H1 (cell line): ENCODE measurements at regions not wholly inside any gene's neighbourhood (a gene's known extent, or its start where the extent isn't known, plus 50 kb on each side); places are given as distances from the start of the nearest gene placed in this dataset.
A peak's percentile ranks its signal among the peaks of the same experiment; 100 is the strongest.

Source experiments
- CTCF ChIA-PET: fragments of 300-600 bp; sonication (Branson Sonifier 250); formaldehyde crosslinking; loops from one replicate; lab custom pipeline; 2021; ENCODE audit not compliant: partially characterized antibody; lab: Charles Lee
- POLR2A ChIA-PET: fragments of 300-600 bp; sonication (Branson Sonifier 250); formaldehyde crosslinking; loops from one replicate; lab custom pipeline; 2021; ENCODE audit warnings: inconsistent platforms; ENCODE audit not compliant: partially characterized antibody; lab: Charles Lee
- DNase-seq, 2 experiments: peaks; one replicate each; pipeline versions ENCODE4 v3.0.0 to v3.0.0-alpha.2; 2010 to 2022; ENCODE audit warnings: low spot score in 2 of 2, low read depth in 1 of 2, mixed read lengths in 1 of 2
- FAIRE-seq: peaks from 2 replicates; lab custom pipeline; 2011; peaks lifted over from hg19 to GRCh38; lab: Jason Lieb, UNC
- H2AFZ ChIP-seq: 2 replicates; pipeline ENCODE4 v1.8.1; 2012; ENCODE audit warnings: low read length, inconsistent platforms
- H2AK5ac ChIP-seq: 2 replicates; pipeline ENCODE4 v1.6.1; 2013; ENCODE audit warnings: low read depth, low read length
- H2BK120ac ChIP-seq: replicated peaks from 2 replicates; pipeline ENCODE3; 2013; ENCODE audit warnings: low read depth, low read length, inconsistent platforms
- H2BK12ac ChIP-seq: 2 replicates; pipeline ENCODE4 v1.6.1; 2013; ENCODE audit warnings: low read depth, low read length
- H2BK15ac ChIP-seq: 2 replicates; pipeline ENCODE4 v1.6.1; 2013; ENCODE audit warnings: low read length
- H2BK20ac ChIP-seq: 2 replicates; pipeline ENCODE4 v1.6.1; 2013; ENCODE audit warnings: low read length
- H2BK5ac ChIP-seq: 2 replicates; pipeline ENCODE4 v1.6.1; 2013; ENCODE audit warnings: low read depth, low read length
- H3K14ac ChIP-seq: 2 replicates; pipeline ENCODE4 v1.6.1; 2013; ENCODE audit warnings: inconsistent platforms; ENCODE audit not compliant: insufficient read length
- H3K18ac ChIP-seq: 2 replicates; pipeline ENCODE4 v1.6.1; 2013; ENCODE audit warnings: low read length; ENCODE audit errors: extremely low read depth
- H3K23ac ChIP-seq: 2 replicates; pipeline ENCODE4 v1.6.1; 2013; ENCODE audit warnings: inconsistent platforms; ENCODE audit not compliant: insufficient read length
- H3K23me2 ChIP-seq: 2 replicates; pipeline ENCODE4 v1.6.1; 2013; ENCODE audit warnings: low read depth, low read length
- H3K27ac ChIP-seq: 2 replicates; pipeline ENCODE4 v1.6.1; 2011; ENCODE audit warnings: low read depth, low read length, inconsistent platforms
- H3K27me3 ChIP-seq, 4 experiments: replicated peaks in 1 of 4; 1 replicate in 1 of 4; 2 replicates in 3 of 4; pipeline versions ENCODE4 v1.6.1 to v1.8.1; 2011 to 2013; ENCODE audit warnings: low read length in 3 of 4, mild to moderate bottlenecking in 3 of 4, inconsistent platforms in 2 of 4, mixed read lengths in 2 of 4, moderate library complexity in 1 of 4; ENCODE audit not compliant: control insufficient read depth in 3 of 4, insufficient read depth in 3 of 4; ENCODE audit errors: extremely low read depth in 1 of 4
- H3K36me3 ChIP-seq, 4 experiments: 2 replicates each; pipeline versions ENCODE4 v1.6.1 to v1.8.1; 2011 to 2013; ENCODE audit warnings: mild to moderate bottlenecking in 4 of 4, low read length in 3 of 4, moderate library complexity in 2 of 4, control low read depth in 1 of 4, inconsistent platforms in 1 of 4; ENCODE audit not compliant: insufficient read depth in 4 of 4, control insufficient read depth in 2 of 4
- H3K4ac ChIP-seq: replicated peaks from 2 replicates; pipeline ENCODE3; 2013; ENCODE audit warnings: low read length, low read depth, mixed read lengths, inconsistent platforms; ENCODE audit not compliant: insufficient read length
- H3K4me1 ChIP-seq, 4 experiments: replicated peaks in 1 of 4; 1 replicate in 1 of 4; 2 replicates in 3 of 4; pipeline versions ENCODE4 v1.6.1 to v1.8.1; 2011 to 2013; ENCODE audit warnings: low read length in 3 of 4, inconsistent platforms in 2 of 4, mixed read lengths in 1 of 4; ENCODE audit not compliant: insufficient read depth in 4 of 4, control insufficient read depth in 3 of 4
- H3K4me2 ChIP-seq, 2 experiments: 2 replicates each; pipeline versions ENCODE4 v1.6.1 to v1.8.1; 2011 to 2013; ENCODE audit warnings: low read depth in 2 of 2, low read length in 2 of 2, control low read depth in 1 of 2, inconsistent platforms in 1 of 2, mild to moderate bottlenecking in 1 of 2; ENCODE audit not compliant: insufficient read depth in 1 of 2
- H3K4me3 ChIP-seq, 4 experiments: fragments of 200-600, 300-600 bp in 1 of 4; sonication (generic), shearing (Covaris generic), sonication (Bioruptor Twin) in 1 of 4; 2 replicates each; pipeline versions ENCODE4 v1.5.1 to v1.8.1; 2011 to 2016; ENCODE audit warnings: low read length in 4 of 4, low read depth in 3 of 4, control low read depth in 2 of 4, inconsistent platforms in 2 of 4, mild to moderate bottlenecking in 2 of 4, mixed read lengths in 1 of 4, moderate library complexity in 1 of 4; ENCODE audit not compliant: insufficient read depth in 2 of 4; ENCODE audit errors: extremely low read depth in 1 of 4
- H3K56ac ChIP-seq: replicated peaks from 2 replicates; pipeline ENCODE3; 2013; ENCODE audit warnings: low read depth, mild to moderate bottlenecking, mixed read lengths, low read length, inconsistent platforms; ENCODE audit not compliant: insufficient read length
- H3K79me1 ChIP-seq: 2 replicates; pipeline ENCODE4 v1.6.1; 2013; ENCODE audit warnings: low read depth, low read length, control low read depth
- H3K79me2 ChIP-seq, 2 experiments: 2 replicates each; pipeline versions ENCODE4 v1.6.1 to v1.8.1; 2012 to 2013; ENCODE audit warnings: low read length in 2 of 2, mild to moderate bottlenecking in 2 of 2, inconsistent platforms in 1 of 2; ENCODE audit not compliant: insufficient read depth in 2 of 2, control insufficient read depth in 1 of 2
- H3K9ac ChIP-seq, 4 experiments: replicated peaks in 1 of 4; 1 replicate in 1 of 4; 2 replicates in 3 of 4; pipeline versions ENCODE4 v1.6.1 to v1.8.1; 2011 to 2013; ENCODE audit warnings: low read depth in 3 of 4, low read length in 3 of 4, control low read depth in 2 of 4, mild to moderate bottlenecking in 2 of 4, moderate library complexity in 2 of 4, inconsistent platforms in 1 of 4; ENCODE audit errors: extremely low read depth in 1 of 4
- H3K9me3 ChIP-seq, 2 experiments: 2 replicates each; pipeline versions ENCODE4 v1.6.1 to v1.8.1; 2012 to 2013; ENCODE audit warnings: mild to moderate bottlenecking in 2 of 2, moderate library complexity in 2 of 2, control low read depth in 1 of 2, inconsistent platforms in 1 of 2, low read depth in 1 of 2, low read length in 1 of 2, mixed read lengths in 1 of 2; ENCODE audit not compliant: insufficient read depth in 2 of 2
- H4K20me1 ChIP-seq, 2 experiments: replicated peaks in 1 of 2; 2 replicates each; pipeline versions ENCODE3 to v1.8.1; 2011 to 2013; ENCODE audit warnings: inconsistent platforms in 2 of 2, low read length in 2 of 2, mild to moderate bottlenecking in 1 of 2; ENCODE audit not compliant: insufficient read depth in 2 of 2, control insufficient read depth in 1 of 2
- H4K5ac ChIP-seq: 2 replicates; pipeline ENCODE4 v1.6.1; 2013; ENCODE audit warnings: low read length, low read depth, mixed read lengths, inconsistent platforms; ENCODE audit not compliant: insufficient read length
- H4K8ac ChIP-seq: 2 replicates; pipeline ENCODE4 v1.8.0; 2013; ENCODE audit warnings: mild to moderate bottlenecking, moderate library complexity, low read length, inconsistent platforms; ENCODE audit not compliant: insufficient read depth; ENCODE audit errors: extremely low read depth
- H4K91ac ChIP-seq: replicated peaks from 2 replicates; pipeline ENCODE3; 2013; ENCODE audit warnings: low read length, mixed read lengths, inconsistent platforms; ENCODE audit not compliant: insufficient read length
- CEBPB ChIP-seq: IDR thresholded peaks from 2 replicates; pipeline ENCODE4 v1.6.1; 2012; ENCODE audit warnings: low read depth, low read length
- CREB1 ChIP-seq: IDR thresholded peaks from 2 replicates; pipeline ENCODE4 v1.6.1; 2012; ENCODE audit warnings: inconsistent platforms
- MAFK ChIP-seq: IDR thresholded peaks from 2 replicates; pipeline ENCODE4 v1.6.1; 2012; ENCODE audit warnings: low read depth, mild to moderate bottlenecking, improper control_type of control experiment, low read length
- SP4 ChIP-seq: IDR thresholded peaks from 2 replicates; pipeline ENCODE4 v1.6.1; 2012; ENCODE audit warnings: low read length, inconsistent platforms
- WGBS, 2 experiments: shearing (Covaris generic) in 1 of 2; methylation state at CpG; one replicate each; pipeline versions ENCODE4 v1.1.6 to v1.1.7; 2013 to 2015; ENCODE audit warnings: low lambda C conversion rate in 2 of 2, mixed read lengths in 2 of 2, inconsistent platforms in 1 of 2, low coverage in 1 of 2, missing lambda C conversion rate in 1 of 2; ENCODE audit not compliant: insufficient replicate concordance in 2 of 2, insufficient coverage in 1 of 2, insufficient read length in 1 of 2; ENCODE audit errors: extremely low coverage in 1 of 2, missing lambda C conversion rate in 1 of 2; 5-methylcytosine and 5-hydroxymethylcytosine counted together

- no peak overlapping the region for H2AK5ac ChIP-seq
- H3K9me3 ChIP-seq: no peaks in the 10 kb centered on the region
- H3K79me2 ChIP-seq: no peaks in the 10 kb centered on the region
- no peak overlapping the region for H3K56ac ChIP-seq
- no peak overlapping the region for H3K18ac ChIP-seq
- H3K23ac ChIP-seq: no peak overlapping the region
- no peaks in the 10 kb centered on the region for H4K20me1 ChIP-seq
- H3K36me3 ChIP-seq: no peaks in the 10 kb centered on the region
- CTCF ChIA-PET: no interaction called here
- H3K4me2 ChIP-seq: no peak overlapping the region
- H2BK15ac ChIP-seq: no peak overlapping the region
- H3K14ac ChIP-seq: no peak overlapping the region
- no peak overlapping the region for H4K8ac ChIP-seq
- FAIRE-seq (no peak), DNase-seq (no peak)
- no peak overlapping the region for H3K27ac ChIP-seq
- no peaks in the 10 kb centered on the region for H3K27me3 ChIP-seq
- H3K4ac ChIP-seq: no peak overlapping the region
- H2BK20ac ChIP-seq: no peak overlapping the region
- H2AFZ ChIP-seq: no peak overlapping the region
- H3K9ac ChIP-seq: no peak overlapping the region
- TF ChIP-seq CEBPB: no peak
- no peak for TF ChIP-seq SP4
- TF ChIP-seq CREB1: no peak
- peak; percentile 71; the same call in 1 of the 2 replicates for TF ChIP-seq MAFK
- no peak overlapping the region for H3K4me3 ChIP-seq
- H2BK120ac ChIP-seq: no peak overlapping the region
- POLR2A ChIA-PET: no interaction called here
- no peaks in the 10 kb centered on the region for H3K23me2 ChIP-seq
- H2BK12ac ChIP-seq: no peak overlapping the region
- H3K79me1 ChIP-seq: no peaks in the 10 kb centered on the region
- H2BK5ac ChIP-seq: no peak overlapping the region
- H4K5ac ChIP-seq: no peak overlapping the region
- WGBS, 2 experiments: 86% methylated on average over 2 of the region's 2 CpGs; no CpG with 5 or more reads in 1 of the 2 experiments
- no peaks in the 10 kb centered on the region for H3K4me1 ChIP-seq
- no peak overlapping the region for H4K91ac ChIP-seq
Observed at GRCh38 chr2:51526766-51527165, 494.8 kb upstream of the NRXN1 start.
